ENCODE measurements at regions not wholly inside any gene's neighbourhood (a gene's known extent, or its start where the extent isn't known, plus 50 kb on each side); places are given as distances from the start of the nearest gene placed in this dataset.

- CTCF ChIA-PET: no interaction called here
- dilution Hi-C loops (cut with MboI; ENCODE audit: extremely low pct_ligation_motif_present, low sequenced_read_pairs) (no loop called here), intact Hi-C loops (cut with micrococcal nuclease) (no loop called here)
- H3K27me3 ChIP-seq (ENCODE audit: control insufficient read depth in 2 of 2, insufficient read depth in 2 of 2, low read length in 2 of 2): no peaks in the 10 kb centered on the region
- H3K79me2 ChIP-seq (ENCODE audit: control insufficient read depth, insufficient read depth, low read length): no peaks in the 10 kb centered on the region
- BruUV-seq (replicated peaks): no TSS peak
- H3K4me2 ChIP-seq (ENCODE audit: insufficient read depth, low read length): no peak overlapping the region
- TF ChIP-seq EZH2 (IDR thresholded peaks at IDR 0.05; ENCODE audit: borderline replicate concordance, low read depth, low read length, severe bottlenecking) (no peak), CTCF (IDR thresholded peaks at IDR 0.05; ENCODE audit: extremely low read depth in 1 of 2, insufficient read depth in 1 of 2, low read depth in 1 of 2, low read length in 2 of 2) (no peak), FOS (IDR thresholded peaks at IDR 0.05; ENCODE audit: borderline replicate concordance, insufficient read depth, low read length) (no peak), POLR2AphosphoS5 (IDR thresholded peaks at IDR 0.05; ENCODE audit: insufficient read depth, low read depth, low read length) (no peak), MAX (IDR thresholded peaks at IDR 0.05; ENCODE audit: insufficient read depth, insufficient read length) (no peak), POLR2A (IDR thresholded peaks at IDR 0.05; ENCODE audit: low read depth, low read length) (no peak), GATA2 (IDR thresholded peaks at IDR 0.05; ENCODE audit: insufficient read depth, insufficient read length, low read depth, low read length) (no peak), MYC (IDR thresholded peaks at IDR 0.05; ENCODE audit: low read depth, low read length) (no peak), JUN (IDR thresholded peaks at IDR 0.05; ENCODE audit: borderline replicate concordance, insufficient read depth, insufficient read length, low read depth) (no peak)
- no peak overlapping the region for H3K4me3 ChIP-seq (replicated peaks in 1 of 3; ENCODE audit: insufficient read depth in 1 of 3, low read depth in 1 of 3, low read length in 3 of 3)
- no peaks in the 10 kb centered on the region for H3K4me1 ChIP-seq (ENCODE audit: control insufficient read depth, extremely low read depth, insufficient read depth, low read length)
- H3K27ac ChIP-seq (ENCODE audit: insufficient read depth, low read depth, low read length): no peak overlapping the region
- H4K20me1 ChIP-seq (replicated peaks; ENCODE audit: control insufficient read depth, extremely low read depth, insufficient read depth, low read length): no peaks in the 10 kb centered on the region
- H3K9me3 ChIP-seq (replicated peaks; ENCODE audit: control insufficient read depth, insufficient read depth, low read length): no peaks in the 10 kb centered on the region
- H3K36me3 ChIP-seq (ENCODE audit: control insufficient read depth in 2 of 2, extremely low read depth in 1 of 2, insufficient read depth in 2 of 2, low read length in 2 of 2): no peaks in the 10 kb centered on the region
- H2AFZ ChIP-seq (ENCODE audit: low read depth, low read length): no peak overlapping the region
- POLR2A ChIA-PET: no interaction called here
- no peaks in the 10 kb centered on the region for H3K9me1 ChIP-seq (replicated peaks; ENCODE audit: control insufficient read depth, extremely low read depth, insufficient read depth, low read length)
- no peak for DNase-seq (ENCODE audit: low read depth, low spot score)
- no peak for FAIRE-seq
- no peak overlapping the region for H3K9ac ChIP-seq (replicated peaks; ENCODE audit: extremely low read depth, insufficient read depth, low read length)
These were observed 262.4 kb downstream of the ENGASE start for GRCh38 chr17:79337053-79337452.
